ENCODE measurements at regions not wholly inside any gene's neighbourhood (a gene's known extent, or its start where the extent isn't known, plus 50 kb on each side); places are given as distances from the start of the nearest gene placed in this dataset.
A peak's percentile ranks its signal among the peaks of the same experiment; 100 is the strongest.

DNA sequence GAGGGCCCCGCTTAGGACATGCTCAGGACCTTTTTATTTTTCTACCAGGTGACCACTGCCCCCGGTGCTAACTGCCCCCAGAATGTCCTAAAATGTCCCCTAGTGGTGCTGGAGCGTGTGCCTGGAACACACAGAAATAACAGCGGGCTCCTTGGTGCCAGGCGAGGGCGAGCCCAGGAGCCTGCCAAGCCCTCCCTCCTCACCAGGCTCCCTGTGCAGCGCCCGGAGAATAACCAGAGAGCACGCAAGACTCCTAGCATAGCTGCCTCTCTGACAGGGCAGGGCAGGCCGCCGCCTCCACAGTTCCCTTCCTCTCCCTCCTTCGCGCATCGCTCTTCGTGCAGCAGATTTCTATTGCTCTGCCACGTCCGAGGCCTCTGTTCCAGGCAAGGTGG, 84.3 kb upstream of the ZNF516 start:
- H3K4me2 ChIP-seq (ENCODE audit: extremely low read depth, insufficient read depth, low read length): no peak overlapping the region
- H3K36me3 ChIP-seq (ENCODE audit: control insufficient read depth, insufficient read depth, low read length): no peaks in the 10 kb centered on the region
- no peaks in the 10 kb centered on the region for H3K4me1 ChIP-seq (ENCODE audit: control insufficient read depth, extremely low read depth, insufficient read depth, low read length)
- H3K9ac ChIP-seq (ENCODE audit: insufficient read depth, low read length): no peak overlapping the region
- H3K27me3 ChIP-seq (ENCODE audit: control insufficient read depth, insufficient read depth, low read length): no peaks in the 10 kb centered on the region
- TF ChIP-seq EZH2 (IDR thresholded peaks at IDR 0.05; ENCODE audit: low read length, missing control alignments): no peak
- TF ChIP-seq, protein P1, sequence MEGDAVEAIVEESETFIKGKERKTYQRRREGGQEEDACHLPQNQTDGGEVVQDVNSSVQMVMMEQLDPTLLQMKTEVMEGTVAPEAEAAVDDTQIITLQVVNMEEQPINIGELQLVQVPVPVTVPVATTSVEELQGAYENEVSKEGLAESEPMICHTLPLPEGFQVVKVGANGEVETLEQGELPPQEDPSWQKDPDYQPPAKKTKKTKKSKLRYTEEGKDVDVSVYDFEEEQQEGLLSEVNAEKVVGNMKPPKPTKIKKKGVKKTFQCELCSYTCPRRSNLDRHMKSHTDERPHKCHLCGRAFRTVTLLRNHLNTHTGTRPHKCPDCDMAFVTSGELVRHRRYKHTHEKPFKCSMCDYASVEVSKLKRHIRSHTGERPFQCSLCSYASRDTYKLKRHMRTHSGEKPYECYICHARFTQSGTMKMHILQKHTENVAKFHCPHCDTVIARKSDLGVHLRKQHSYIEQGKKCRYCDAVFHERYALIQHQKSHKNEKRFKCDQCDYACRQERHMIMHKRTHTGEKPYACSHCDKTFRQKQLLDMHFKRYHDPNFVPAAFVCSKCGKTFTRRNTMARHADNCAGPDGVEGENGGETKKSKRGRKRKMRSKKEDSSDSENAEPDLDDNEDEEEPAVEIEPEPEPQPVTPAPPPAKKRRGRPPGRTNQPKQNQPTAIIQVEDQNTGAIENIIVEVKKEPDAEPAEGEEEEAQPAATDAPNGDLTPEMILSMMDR (conservative IDR thresholded peaks at IDR 0.05 in 1 of 2, IDR thresholded peaks at IDR 0.05 in 1 of 2; ENCODE audit: low read depth in 1 of 2, low read length in 2 of 2): no peak
- H2AFZ ChIP-seq (ENCODE audit: low read length): no peak overlapping the region
- no peak overlapping the region for H3K27ac ChIP-seq (ENCODE audit: insufficient read depth, low read length)
- no peaks in the 10 kb centered on the region for H3K79me2 ChIP-seq (ENCODE audit: control insufficient read depth, insufficient read depth, low read length)
- no peak for DNase-seq (ENCODE audit: low read depth in 2 of 2)
- H3K4me3 ChIP-seq (replicated peaks in 1 of 4; ENCODE audit: control extremely low read depth in 1 of 4, insufficient read depth in 1 of 4, low read depth in 3 of 4, low read length in 4 of 4): no peak overlapping the region
- no peaks in the 10 kb centered on the region for H4K20me1 ChIP-seq (ENCODE audit: control insufficient read depth, extremely low read depth, insufficient read depth, low read length)
- no peaks in the 10 kb centered on the region for H3K9me3 ChIP-seq (ENCODE audit: control insufficient read depth, insufficient read depth, low read depth, low read length)

DNA sequence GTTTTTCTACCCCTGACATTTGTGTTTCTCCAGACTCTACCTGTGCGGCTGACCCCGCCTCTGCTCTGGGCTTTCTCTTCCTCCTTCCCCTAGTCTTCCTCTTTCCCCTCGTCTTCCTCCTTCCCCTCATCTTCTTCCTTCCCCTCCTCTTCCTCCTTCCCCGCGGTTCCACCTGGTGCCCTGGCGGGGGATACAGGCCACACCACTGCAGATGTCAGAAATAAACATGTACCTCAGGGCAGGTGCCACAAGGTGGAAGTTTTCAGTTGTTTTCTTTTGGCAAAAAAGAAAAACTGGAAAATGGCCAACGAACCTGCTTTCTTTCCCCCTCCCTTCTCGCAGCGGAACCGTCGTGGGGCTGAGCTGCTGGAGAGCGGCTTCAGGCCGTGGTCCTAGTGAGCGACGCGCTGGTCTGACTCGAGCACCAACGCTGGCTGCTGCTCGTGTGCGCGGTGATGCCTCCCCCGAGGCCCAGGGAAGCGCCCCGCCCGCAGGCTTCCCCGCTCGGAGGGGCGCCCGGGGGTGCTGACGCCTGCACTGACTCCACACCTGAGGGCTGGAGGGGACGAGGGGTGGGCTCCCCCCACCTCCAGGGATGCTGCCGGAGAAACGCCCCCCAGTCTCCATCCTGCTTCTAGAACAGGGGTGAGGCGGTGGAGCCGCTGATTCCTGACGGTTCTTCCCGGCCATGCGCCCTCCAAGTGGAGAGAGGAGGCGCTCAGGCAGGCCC, 83.7 kb upstream of the ZNF516 start:
- Histone ChIP-seq H4K20me1 (ENCODE audit: control insufficient read depth, extremely low read depth, insufficient read depth, low read length) (no peaks in the 10 kb centered on the region), H3K79me2 (ENCODE audit: control insufficient read depth, insufficient read depth, low read length) (no peaks in the 10 kb centered on the region), H3K4me3 (replicated peaks in 1 of 4; ENCODE audit: control extremely low read depth in 1 of 4, insufficient read depth in 1 of 4, low read depth in 3 of 4, low read length in 4 of 4) (no peak overlapping the region), H3K27ac (ENCODE audit: insufficient read depth, low read length) (no peak overlapping the region), H3K9ac (ENCODE audit: insufficient read depth, low read length) (no peak overlapping the region), H3K9me3 (ENCODE audit: control insufficient read depth, insufficient read depth, low read depth, low read length) (no peaks in the 10 kb centered on the region), H3K27me3 (ENCODE audit: control insufficient read depth, insufficient read depth, low read length) (no peaks in the 10 kb centered on the region), H2AFZ (ENCODE audit: low read length) (no peak overlapping the region), H3K36me3 (ENCODE audit: control insufficient read depth, insufficient read depth, low read length) (no peaks in the 10 kb centered on the region), H3K4me1 (ENCODE audit: control insufficient read depth, extremely low read depth, insufficient read depth, low read length) (no peaks in the 10 kb centered on the region), H3K4me2 (ENCODE audit: extremely low read depth, insufficient read depth, low read length) (no peak overlapping the region)
- DNase-seq (ENCODE audit: low read depth in 2 of 2): no peak
- no peak for TF ChIP-seq EZH2 (IDR thresholded peaks at IDR 0.05; ENCODE audit: low read length, missing control alignments)
- TF ChIP-seq, protein P1 (conservative IDR thresholded peaks at IDR 0.05 in 1 of 2, IDR thresholded peaks at IDR 0.05 in 1 of 2; ENCODE audit: low read depth in 1 of 2, low read length in 2 of 2): no peak

DNA sequence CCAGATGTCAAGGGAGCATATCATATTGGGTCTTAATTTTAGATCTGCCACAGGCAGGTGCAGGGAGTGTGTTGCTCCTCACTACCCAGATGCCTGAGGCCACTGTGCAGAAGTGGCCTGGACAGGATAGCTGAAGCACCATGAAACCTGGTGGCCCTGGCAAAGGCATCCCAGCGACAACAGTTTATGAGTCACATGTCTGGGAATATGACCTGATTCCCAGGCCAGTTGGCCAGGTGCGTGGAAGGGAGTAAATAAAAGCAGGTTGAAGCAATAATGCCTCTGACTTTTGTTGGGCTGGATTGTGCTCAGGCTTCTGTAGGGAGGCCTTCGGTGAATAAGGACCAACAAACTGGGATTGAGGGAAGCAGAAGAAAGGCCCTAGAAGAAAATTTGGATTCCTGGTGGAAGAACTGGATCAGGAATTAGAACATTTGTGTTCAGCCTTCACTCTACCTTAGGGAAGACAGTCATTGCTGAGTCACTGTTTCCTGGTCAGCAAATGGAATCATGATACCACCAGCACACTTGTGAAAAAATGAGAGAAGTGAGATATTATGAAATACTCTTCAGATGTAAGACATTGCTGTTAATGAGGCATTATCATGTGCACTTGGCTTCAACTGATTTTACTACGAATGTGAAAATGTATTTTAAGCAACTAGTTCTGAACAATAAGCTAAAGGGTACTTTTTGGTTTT, 78.4 kb upstream of the ZNF516 start:
- H3K9me3 ChIP-seq (ENCODE audit: control insufficient read depth, insufficient read depth, low read depth, low read length): no peaks in the 10 kb centered on the region
- H2AFZ ChIP-seq (ENCODE audit: low read length): no peak overlapping the region
- no peak for TF ChIP-seq EZH2 (IDR thresholded peaks at IDR 0.05; ENCODE audit: low read length, missing control alignments)
- TF ChIP-seq, protein P1 (conservative IDR thresholded peaks at IDR 0.05 in 1 of 2, IDR thresholded peaks at IDR 0.05 in 1 of 2; ENCODE audit: low read depth in 1 of 2, low read length in 2 of 2): no peak
- no peaks in the 10 kb centered on the region for H4K20me1 ChIP-seq (ENCODE audit: control insufficient read depth, extremely low read depth, insufficient read depth, low read length)
- H3K4me1 ChIP-seq (ENCODE audit: control insufficient read depth, extremely low read depth, insufficient read depth, low read length): no peaks in the 10 kb centered on the region
- no peaks in the 10 kb centered on the region for H3K79me2 ChIP-seq (ENCODE audit: control insufficient read depth, insufficient read depth, low read length)
- no peak overlapping the region for H3K9ac ChIP-seq (ENCODE audit: insufficient read depth, low read length)
- peak; percentile 57 to 73 for DNase-seq (ENCODE audit: low read depth in 2 of 2)
- H3K4me2 ChIP-seq (ENCODE audit: extremely low read depth, insufficient read depth, low read length): no peak overlapping the region
- H3K36me3 ChIP-seq (ENCODE audit: control insufficient read depth, insufficient read depth, low read length): no peaks in the 10 kb centered on the region
- no peak overlapping the region for H3K27ac ChIP-seq (ENCODE audit: insufficient read depth, low read length)
- no peak overlapping the region for H3K4me3 ChIP-seq (replicated peaks in 1 of 4; ENCODE audit: control extremely low read depth in 1 of 4, insufficient read depth in 1 of 4, low read depth in 3 of 4, low read length in 4 of 4)
- H3K27me3 ChIP-seq (ENCODE audit: control insufficient read depth, insufficient read depth, low read length): no peaks in the 10 kb centered on the region

Measured in fibroblast of lung (primary cell).